Sigmoid colon (tissue), 6 donors: ENCODE measurements at regions not wholly inside any gene's neighbourhood (a gene's known extent, or its start where the extent isn't known, plus 50 kb on each side); places are given as distances from the start of the nearest gene placed in this dataset.

ENCODE experiments used
- DNase-seq: peaks from one replicate; pipeline ENCODE4 v3.0.0-alpha.2; 2019
- H3K27ac ChIP-seq, 4 donors: fragments of 200-600 bp; sonication (generic); one replicate each; pipeline ENCODE4 v1.5.1; 2016 to 2019; ENCODE audit warnings: mild to moderate bottlenecking in 1 of 4
- H3K27me3 ChIP-seq, 3 donors: fragments of 200-600 bp; sonication (generic); one replicate each; pipeline ENCODE4 v1.5.1; 2019; ENCODE audit warnings: mild to moderate bottlenecking in 1 of 3
- H3K36me3 ChIP-seq, 4 donors: fragments of 200-600 bp; sonication (generic); one replicate each; pipeline ENCODE4 v1.5.1; 2016 to 2019
- H3K4me1 ChIP-seq, 4 donors: fragments of 200-600 bp; sonication (generic); one replicate each; pipeline ENCODE4 v1.5.1; 2017 to 2019
- H3K4me3 ChIP-seq, 4 donors: fragments of 200-600 bp; sonication (generic); one replicate each; pipeline ENCODE4 v1.5.1; 2017 to 2019; ENCODE audit warnings: mild to moderate bottlenecking in 2 of 4, moderate library complexity in 1 of 4
- H3K9me3 ChIP-seq, 4 donors: fragments of 200-600 bp in 3 of 4; sonication (generic) in 3 of 4; one replicate each; pipeline versions ENCODE4 v1.5.1 to v1.6.1; 2013 to 2019
- EP300 ChIP-seq, 4 donors: sonication (generic); formaldehyde crosslinking; IDR thresholded peaks; one replicate each; pipeline ENCODE4 v1.6.1; 2017; ENCODE audit warnings: antibody characterized with exemption in 4 of 4
- POLR2A ChIP-seq, 2 donors: fragments of 450-650 bp; IDR thresholded peaks; one replicate each; pipeline ENCODE4 v1.6.1; 2016; ENCODE audit warnings: antibody characterized with exemption in 2 of 2, mild to moderate bottlenecking in 2 of 2, moderate library complexity in 2 of 2
- POLR2AphosphoS5 ChIP-seq, 4 donors: sonication (generic); formaldehyde crosslinking; IDR thresholded peaks; one replicate each; pipeline ENCODE4 v1.6.1; 2017; ENCODE audit warnings: antibody characterized with exemption in 4 of 4
- WGBS, 2 donors: extraction: QIAGEN DNeasy Blood & Tissue Kit; methylation state at CpG; one replicate each; pipeline ENCODE4 v1.1.7; 2013; 5-methylcytosine and 5-hydroxymethylcytosine counted together
- intact Hi-C: fragments of 100-400 bp; cut with DNase I; formaldehyde crosslinking; loops from one replicate; pipeline ENCODE4 v1.15.1; 2023
- TF ChIP-seq, protein P1 (sequence below), 4 experiments: fragments of 450-650 bp in 3 of 4; fragments of 200-600 bp in 1 of 4; IDR thresholded peaks; one replicate each; pipeline ENCODE4 v1.5.1; 2016 to 2019; ENCODE audit warnings: antibody characterized with exemption in 4 of 4, mild to moderate bottlenecking in 3 of 4, moderate library complexity in 2 of 4
- donor health status: healthy with polysubstance abuse.
- donor health status: healthy.

DNA sequence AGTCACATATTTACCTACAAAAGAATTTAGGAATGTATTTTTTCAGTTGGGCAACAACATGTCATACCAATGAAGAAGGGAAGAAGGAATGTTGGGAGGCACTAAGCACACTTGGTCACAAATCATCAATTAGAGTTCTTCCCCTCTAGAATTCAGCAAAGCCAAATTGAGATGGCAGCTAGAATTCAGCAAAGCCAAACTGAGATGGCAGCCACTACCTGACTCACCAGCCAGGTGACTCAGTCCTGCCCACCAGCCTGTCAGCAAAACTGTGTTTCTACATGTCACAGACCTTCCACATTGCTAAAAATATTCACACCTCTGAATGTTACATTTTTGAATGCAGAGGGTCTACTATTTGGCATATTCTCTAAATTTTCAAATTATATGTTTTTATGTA lies 63.2 kb upstream of the NOCT start:
- Histone ChIP-seq H3K4me3 (no peak overlapping the region), H3K4me1 (peaks cover 0 to 9% (median 4%) of the 10 kb centered on the region in 4 donors), H3K27ac (no peak overlapping the region), H3K36me3 (no peaks in the 10 kb centered on the region), H3K27me3 (no peaks in the 10 kb centered on the region), H3K9me3 (no peaks in the 10 kb centered on the region)
- TF ChIP-seq POLR2A (IDR thresholded peaks at IDR 0.05) (no peak), POLR2AphosphoS5 (IDR thresholded peaks at IDR 0.05) (no peak), EP300 (IDR thresholded peaks at IDR 0.05) (no peak)
- TF ChIP-seq, protein P1, sequence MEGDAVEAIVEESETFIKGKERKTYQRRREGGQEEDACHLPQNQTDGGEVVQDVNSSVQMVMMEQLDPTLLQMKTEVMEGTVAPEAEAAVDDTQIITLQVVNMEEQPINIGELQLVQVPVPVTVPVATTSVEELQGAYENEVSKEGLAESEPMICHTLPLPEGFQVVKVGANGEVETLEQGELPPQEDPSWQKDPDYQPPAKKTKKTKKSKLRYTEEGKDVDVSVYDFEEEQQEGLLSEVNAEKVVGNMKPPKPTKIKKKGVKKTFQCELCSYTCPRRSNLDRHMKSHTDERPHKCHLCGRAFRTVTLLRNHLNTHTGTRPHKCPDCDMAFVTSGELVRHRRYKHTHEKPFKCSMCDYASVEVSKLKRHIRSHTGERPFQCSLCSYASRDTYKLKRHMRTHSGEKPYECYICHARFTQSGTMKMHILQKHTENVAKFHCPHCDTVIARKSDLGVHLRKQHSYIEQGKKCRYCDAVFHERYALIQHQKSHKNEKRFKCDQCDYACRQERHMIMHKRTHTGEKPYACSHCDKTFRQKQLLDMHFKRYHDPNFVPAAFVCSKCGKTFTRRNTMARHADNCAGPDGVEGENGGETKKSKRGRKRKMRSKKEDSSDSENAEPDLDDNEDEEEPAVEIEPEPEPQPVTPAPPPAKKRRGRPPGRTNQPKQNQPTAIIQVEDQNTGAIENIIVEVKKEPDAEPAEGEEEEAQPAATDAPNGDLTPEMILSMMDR (IDR thresholded peaks at IDR 0.05): no peak
- intact Hi-C loops: no loop called here
- no peak for DNase-seq

DNA sequence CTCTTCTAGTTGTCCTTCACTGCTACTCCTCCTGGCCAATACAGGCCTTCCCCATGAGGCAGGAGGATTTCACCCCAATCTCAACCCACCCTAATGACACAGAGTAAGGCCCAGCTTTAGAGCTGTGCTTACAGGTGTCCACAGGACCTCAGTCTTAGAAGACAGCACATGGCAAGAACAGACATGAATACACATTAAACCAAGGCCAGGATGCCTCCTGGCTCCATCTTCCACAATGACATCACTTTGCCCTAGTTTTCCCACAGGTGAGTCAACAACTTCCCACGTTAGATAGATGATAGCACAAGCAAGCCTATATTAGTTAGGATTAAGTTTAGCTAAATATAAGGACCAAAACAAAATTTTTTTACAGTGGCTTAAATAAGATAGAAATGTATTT lies 63.8 kb upstream of the NOCT start:
- Histone ChIP-seq H3K36me3 (no peaks in the 10 kb centered on the region), H3K27me3 (no peaks in the 10 kb centered on the region), H3K9me3 (no peaks in the 10 kb centered on the region), H3K4me3 (no peak overlapping the region), H3K27ac (no peak overlapping the region), H3K4me1 (peaks cover 0 to 9% (median 4%) of the 10 kb centered on the region in 4 donors)
- 57 to 83% methylated on average over 1 of the region's 1 CpG for WGBS, 2 donors
- TF ChIP-seq, protein P1 (IDR thresholded peaks at IDR 0.05): no peak
- no peak for TF ChIP-seq POLR2AphosphoS5 (IDR thresholded peaks at IDR 0.05)
- no peak for TF ChIP-seq POLR2A (IDR thresholded peaks at IDR 0.05)
- TF ChIP-seq EP300 (IDR thresholded peaks at IDR 0.05): no peak
- DNase-seq: no peak
- intact Hi-C loops: no loop called here

DNA sequence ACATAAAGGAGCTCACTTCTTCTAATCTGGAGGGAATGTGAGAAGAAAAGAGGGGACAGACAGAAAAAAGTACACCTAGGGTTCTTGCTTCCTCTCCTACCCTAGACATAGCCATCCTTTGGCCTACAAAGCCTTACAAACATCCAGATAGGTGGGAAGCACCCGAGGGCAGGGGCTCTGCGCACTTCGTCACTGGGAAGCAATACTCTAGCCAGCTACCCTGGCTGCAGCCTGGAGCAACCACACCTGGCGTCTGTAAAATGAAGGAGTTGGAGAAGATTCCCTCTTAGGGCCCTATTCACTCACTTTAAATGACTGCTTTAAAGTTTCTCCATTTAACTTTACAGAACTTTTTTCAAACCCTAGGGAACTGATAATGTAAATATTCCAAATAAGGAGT lies 65.7 kb upstream of the NOCT start:
- H3K4me1 ChIP-seq: peaks cover 0 to 9% (median 4%) of the 10 kb centered on the region in 4 donors
- WGBS, 2 donors: 66 to 92% methylated on average over 4 of the region's 4 CpGs
- H3K36me3 ChIP-seq: no peaks in the 10 kb centered on the region
- no peaks in the 10 kb centered on the region for H3K27me3 ChIP-seq
- intact Hi-C loops: no loop called here
- no peak overlapping the region for H3K4me3 ChIP-seq
- no peak for DNase-seq
- H3K27ac ChIP-seq: no peak overlapping the region
- no peaks in the 10 kb centered on the region for H3K9me3 ChIP-seq
- TF ChIP-seq POLR2A (IDR thresholded peaks at IDR 0.05): no peak
- no peak for TF ChIP-seq POLR2AphosphoS5 (IDR thresholded peaks at IDR 0.05)
- TF ChIP-seq, protein P1 (IDR thresholded peaks at IDR 0.05): no peak
- no peak for TF ChIP-seq EP300 (IDR thresholded peaks at IDR 0.05)

DNA sequence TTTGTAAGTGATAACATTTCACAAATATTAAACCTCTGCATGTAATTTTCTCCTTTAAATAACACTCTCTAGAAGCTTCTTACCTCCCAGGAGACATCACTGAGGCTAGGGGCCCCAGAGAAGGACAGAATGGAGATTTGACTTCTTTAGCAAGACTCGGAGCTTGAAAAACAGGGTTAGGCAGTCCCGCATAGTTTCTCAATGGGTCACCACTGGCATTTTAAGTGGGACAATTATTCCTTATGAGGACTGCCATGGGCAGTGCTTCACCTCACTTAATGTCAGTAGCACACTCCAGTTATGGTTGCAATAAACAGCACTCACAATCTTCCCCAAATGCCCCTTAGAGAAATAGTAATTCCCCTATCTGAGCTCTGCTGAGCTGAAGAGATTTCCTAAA lies 66.7 kb upstream of the NOCT start:
- TF ChIP-seq POLR2AphosphoS5 (IDR thresholded peaks at IDR 0.05): no peak
- no peak for TF ChIP-seq EP300 (IDR thresholded peaks at IDR 0.05)
- no peak for TF ChIP-seq POLR2A (IDR thresholded peaks at IDR 0.05)
- TF ChIP-seq, protein P1 (IDR thresholded peaks at IDR 0.05): no peak
- 94 to 95% methylated on average over 2 of the region's 2 CpGs for WGBS, 2 donors
- intact Hi-C loops: no loop called here
- H3K4me1 ChIP-seq: peaks cover 0 to 3% (median under 1%) of the 10 kb centered on the region in 4 donors
- no peak for DNase-seq
- no peaks in the 10 kb centered on the region for H3K9me3 ChIP-seq
- H3K27ac ChIP-seq: no peak overlapping the region
- no peak overlapping the region for H3K4me3 ChIP-seq
- H3K36me3 ChIP-seq: no peaks in the 10 kb centered on the region
- H3K27me3 ChIP-seq: no peaks in the 10 kb centered on the region

DNA sequence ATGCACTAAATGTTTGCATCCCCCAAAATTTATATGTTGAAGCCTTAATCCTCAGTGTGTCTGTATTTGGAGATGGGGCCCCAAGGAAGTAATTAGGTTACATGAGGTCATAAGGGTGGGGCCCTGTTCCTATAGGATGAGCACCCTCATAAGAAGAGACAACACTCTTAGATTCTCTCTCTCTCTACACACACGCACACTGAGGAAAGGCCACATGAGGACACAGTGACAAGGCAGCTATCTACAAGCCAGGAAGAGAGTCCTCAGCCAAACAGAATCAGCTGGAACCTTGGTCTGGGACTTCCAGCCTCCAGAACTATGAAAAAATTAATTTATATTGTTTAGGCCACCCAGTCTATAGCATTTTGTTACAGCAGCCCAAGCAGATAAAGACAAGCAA lies 69.3 kb upstream of the NOCT start:
- intact Hi-C loops: no loop called here
- H3K27ac ChIP-seq: no peak overlapping the region
- TF ChIP-seq POLR2A (IDR thresholded peaks at IDR 0.05): no peak
- TF ChIP-seq EP300 (IDR thresholded peaks at IDR 0.05): no peak
- TF ChIP-seq, protein P1 (IDR thresholded peaks at IDR 0.05): no peak
- no peak for TF ChIP-seq POLR2AphosphoS5 (IDR thresholded peaks at IDR 0.05)
- no peak overlapping the region for H3K4me3 ChIP-seq
- DNase-seq: no peak
- H3K4me1 ChIP-seq: no peaks in the 10 kb centered on the region
- no peaks in the 10 kb centered on the region for H3K9me3 ChIP-seq
- no peaks in the 10 kb centered on the region for H3K27me3 ChIP-seq
- H3K36me3 ChIP-seq: no peaks in the 10 kb centered on the region
- 63 to 80% methylated on average over 1 of the region's 1 CpG for WGBS, 2 donors
